Stimulated activated CD4-positive, alpha-beta T cell treated with anti-CD3 and anti-CD28 coated beads, TNF-alpha, amount 100 ng/mL, for 1 hour (primary cell): ENCODE measurements at regions not wholly inside any gene's neighbourhood (a gene's known extent, or its start where the extent isn't known, plus 50 kb on each side); places are given as distances from the start of the nearest gene placed in this dataset.

Experiments used
- DNase-seq, 3 donors: peaks; one replicate each; pipeline ENCODE4 v3.0.0-alpha.2; 2020; ENCODE audit warnings: low read depth in 3 of 3, low spot score in 1 of 3

GRCh38 chr2:19750136-19750535 lies 151.6 kb downstream of the TTC32 start:
- DNase-seq = no peak

GRCh38 chr2:19749507-19749836 lies 152.3 kb downstream of the TTC32 start:
- no peak for DNase-seq

GRCh38 chr2:19748711-19749506 lies 152.9 kb downstream of the TTC32 start:
- no peak for DNase-seq

GRCh38 chr2:19748073-19748375 lies 153.8 kb downstream of the TTC32 start:
- DNase-seq = no peak

- DNase-seq = no peak
Observed at GRCh38 chr2:19747310-19748072, 154.3 kb downstream of the TTC32 start.

GRCh38 chr2:19746611-19747309 lies 155.0 kb downstream of the TTC32 start:
- DNase-seq = no peak

- no peak for DNase-seq
Observed at GRCh38 chr2:19746137-19746600, 155.6 kb downstream of the TTC32 start.

GRCh38 chr2:19745318-19746136 lies 156.3 kb downstream of the TTC32 start:
- DNase-seq = no peak

- no peak for DNase-seq
Observed at GRCh38 chr2:19744456-19745199, 157.2 kb downstream of the TTC32 start.

- DNase-seq = no peak
Observed at GRCh38 chr2:19743641-19744040, 158.1 kb downstream of the TTC32 start.

- no peak for DNase-seq
Observed at GRCh38 chr2:19742872-19743271, 158.9 kb downstream of the TTC32 start.

GRCh38 chr2:19739256-19739655 lies 162.5 kb downstream of the TTC32 start:
- no peak for DNase-seq

GRCh38 chr2:19738707-19739106 lies 163.1 kb downstream of the TTC32 start:
- no peak for DNase-seq

GRCh38 chr2:19736191-19736831 lies 165.5 kb downstream of the TTC32 start:
- no peak for DNase-seq

- no peak for DNase-seq
Observed at GRCh38 chr2:19733951-19734425, 167.8 kb downstream of the TTC32 start.

GRCh38 chr2:19733390-19733789 lies 168.4 kb downstream of the TTC32 start:
- no peak for DNase-seq

- DNase-seq = no peak
Observed at GRCh38 chr2:19732255-19732654, 169.5 kb downstream of the TTC32 start.

- DNase-seq = no peak
Observed at GRCh38 chr2:19731515-19731914, 170.3 kb downstream of the TTC32 start.

GRCh38 chr2:19731037-19731436 lies 170.7 kb downstream of the TTC32 start:
- no peak for DNase-seq

- DNase-seq = no peak
Observed at GRCh38 chr2:19728125-19728524, 173.7 kb downstream of the TTC32 start.
